ENCODE measurements at regions not wholly inside any gene's neighbourhood (a gene's known extent, or its start where the extent isn't known, plus 50 kb on each side); places are given as distances from the start of the nearest gene placed in this dataset.
"Not testable (repeated sequence)": the region's sequence is repeated elsewhere in the genome, so short reads cannot be mapped to it uniquely, and the experiment has no call there.

GRCh38 chr3:39638301-39638700 is 170.8 kb downstream of the MOBP start:
- Mint-ChIP-seq H3K9me3 (no peaks in the 10 kb centered on the region), H3K4me1 (no peaks in the 10 kb centered on the region), H3K4me3 (no peak overlapping the region), H3K27me3 (no peaks in the 10 kb centered on the region), H3K36me3 (no peaks in the 10 kb centered on the region), H3K27ac (no peak overlapping the region)
- DNase-seq = no peak
- CTCF ChIA-PET = interaction anchor here (1.2 to 1.4 kb wide), 2 partner anchors 11 to 191 kb away, joined by 3 to 4 read pairs; no protein-coding TSS in a partner anchor

- no peak overlapping the region for H3K4me3 Mint-ChIP-seq
- no peak overlapping the region for H3K27ac Mint-ChIP-seq
- CTCF ChIA-PET = interaction anchor here (1.2 kb wide), 1 partner anchor 192 kb away, joined by 3 read pairs; no protein-coding TSS in a partner anchor
- no peak for DNase-seq
- no peaks in the 10 kb centered on the region for H3K9me3 Mint-ChIP-seq
- no peaks in the 10 kb centered on the region for H3K4me1 Mint-ChIP-seq
- no peaks in the 10 kb centered on the region for H3K27me3 Mint-ChIP-seq
- H3K36me3 Mint-ChIP-seq = no peaks in the 10 kb centered on the region
Observed at GRCh38 chr3:39639344-39640236, 169.8 kb upstream of the MYRIP start.

GRCh38 chr3:39641274-39641673 is 168.1 kb upstream of the MYRIP start:
- Mint-ChIP-seq H3K36me3 (no peaks in the 10 kb centered on the region), H3K27me3 (no peaks in the 10 kb centered on the region), H3K27ac (no peak overlapping the region), H3K9me3 (no peaks in the 10 kb centered on the region), H3K4me1 (no peaks in the 10 kb centered on the region), H3K4me3 (no peak overlapping the region)
- DNase-seq = no peak
- CTCF ChIA-PET = interaction anchor here (0.5 kb wide), 1 partner anchor 114 kb away, joined by 3 read pairs; no protein-coding TSS in a partner anchor

- Mint-ChIP-seq H3K27me3 (no peaks in the 10 kb centered on the region), H3K4me3 (no peak overlapping the region), H3K4me1 (no peaks in the 10 kb centered on the region), H3K36me3 (no peaks in the 10 kb centered on the region), H3K27ac (no peak overlapping the region), H3K9me3 (no peaks in the 10 kb centered on the region)
- no peak for DNase-seq
- CTCF ChIA-PET = no interaction called here
Observed at GRCh38 chr3:39644176-39644575, 165.2 kb upstream of the MYRIP start.

GRCh38 chr3:39651256-39651655 is 158.2 kb upstream of the MYRIP start:
- H3K36me3 Mint-ChIP-seq, H3K4me1 Mint-ChIP-seq, DNase-seq, H3K9me3 Mint-ChIP-seq, H3K27ac Mint-ChIP-seq, H3K4me3 Mint-ChIP-seq, CTCF ChIA-PET, H3K27me3 Mint-ChIP-seq: not testable (repeated sequence)

GRCh38 chr3:39651993-39652739 is 157.2 kb upstream of the MYRIP start:
- Mint-ChIP-seq H3K4me1 (no peaks in the 10 kb centered on the region), H3K36me3 (no peaks in the 10 kb centered on the region), H3K4me3 (no peak overlapping the region), H3K9me3 (peaks cover 2% of the 10 kb centered on the region), H3K27me3 (peaks cover 4% of the 10 kb centered on the region), H3K27ac (no peak overlapping the region)
- no peak for DNase-seq
- CTCF ChIA-PET = no interaction called here

GRCh38 chr3:39655718-39656117 is 153.7 kb upstream of the MYRIP start:
- not testable (repeated sequence) for H3K27ac Mint-ChIP-seq

GRCh38 chr3:39657075-39657474 is 152.3 kb upstream of the MYRIP start:
- no peaks in the 10 kb centered on the region for H3K4me1 Mint-ChIP-seq
- no peaks in the 10 kb centered on the region for H3K36me3 Mint-ChIP-seq
- peaks cover 4% of the 10 kb centered on the region for H3K27me3 Mint-ChIP-seq
- CTCF ChIA-PET = no interaction called here
- no peak overlapping the region for H3K4me3 Mint-ChIP-seq
- no peak overlapping the region for H3K27ac Mint-ChIP-seq
- no peak for DNase-seq
- no peaks in the 10 kb centered on the region for H3K9me3 Mint-ChIP-seq

More at GRCh38 chr3:39655718-39656117, 153.7 kb upstream of the MYRIP start:
- H3K4me1 Mint-ChIP-seq, DNase-seq, H3K9me3 Mint-ChIP-seq, CTCF ChIA-PET, H3K27me3 Mint-ChIP-seq, H3K4me3 Mint-ChIP-seq, H3K36me3 Mint-ChIP-seq: not testable (repeated sequence)

GRCh38 chr3:39657775-39658174 is 151.6 kb upstream of the MYRIP start:
- no peaks in the 10 kb centered on the region for H3K4me1 Mint-ChIP-seq
- no peak for DNase-seq
- H3K27ac Mint-ChIP-seq = no peak overlapping the region
- CTCF ChIA-PET = no interaction called here
- H3K4me3 Mint-ChIP-seq = no peak overlapping the region
- H3K27me3 Mint-ChIP-seq = peaks cover 4% of the 10 kb centered on the region
- no peaks in the 10 kb centered on the region for H3K36me3 Mint-ChIP-seq
- no peaks in the 10 kb centered on the region for H3K9me3 Mint-ChIP-seq

- no peaks in the 10 kb centered on the region for H3K36me3 Mint-ChIP-seq
- H3K4me1 Mint-ChIP-seq = no peaks in the 10 kb centered on the region
- no peak overlapping the region for H3K27ac Mint-ChIP-seq
- H3K27me3 Mint-ChIP-seq = no peaks in the 10 kb centered on the region
- no peaks in the 10 kb centered on the region for H3K9me3 Mint-ChIP-seq
- no peak for DNase-seq
- H3K4me3 Mint-ChIP-seq = no peak overlapping the region
- CTCF ChIA-PET = no interaction called here
Observed at GRCh38 chr3:39664931-39665330, 144.5 kb upstream of the MYRIP start.

- no peak overlapping the region for H3K27ac Mint-ChIP-seq
- no peak overlapping the region for H3K4me3 Mint-ChIP-seq
- CTCF ChIA-PET = no interaction called here
- no peaks in the 10 kb centered on the region for H3K27me3 Mint-ChIP-seq
- H3K4me1 Mint-ChIP-seq = no peaks in the 10 kb centered on the region
- DNase-seq = no peak
- no peaks in the 10 kb centered on the region for H3K9me3 Mint-ChIP-seq
- H3K36me3 Mint-ChIP-seq = no peaks in the 10 kb centered on the region
Observed at GRCh38 chr3:39665441-39665840, 144.0 kb upstream of the MYRIP start.

- DNase-seq = no peak
- Mint-ChIP-seq H3K27me3 (no peaks in the 10 kb centered on the region), H3K4me3 (no peak overlapping the region), H3K4me1 (no peaks in the 10 kb centered on the region), H3K27ac (no peak overlapping the region), H3K9me3 (no peaks in the 10 kb centered on the region), H3K36me3 (no peaks in the 10 kb centered on the region)
- CTCF ChIA-PET = no interaction called here
Observed at GRCh38 chr3:39668420-39668819, 141.0 kb upstream of the MYRIP start.

- DNase-seq = no peak
- no peaks in the 10 kb centered on the region for H3K36me3 Mint-ChIP-seq
- CTCF ChIA-PET = no interaction called here
- H3K27ac Mint-ChIP-seq = no peak overlapping the region
- no peaks in the 10 kb centered on the region for H3K27me3 Mint-ChIP-seq
- no peaks in the 10 kb centered on the region for H3K4me1 Mint-ChIP-seq
- no peak overlapping the region for H3K4me3 Mint-ChIP-seq
- no peaks in the 10 kb centered on the region for H3K9me3 Mint-ChIP-seq
Observed at GRCh38 chr3:39671116-39671515, 138.3 kb upstream of the MYRIP start.

- CTCF ChIA-PET = no interaction called here
- H3K27ac Mint-ChIP-seq = no peak overlapping the region
- no peaks in the 10 kb centered on the region for H3K4me1 Mint-ChIP-seq
- DNase-seq = no peak
- H3K27me3 Mint-ChIP-seq = no peaks in the 10 kb centered on the region
- no peaks in the 10 kb centered on the region for H3K9me3 Mint-ChIP-seq
- no peaks in the 10 kb centered on the region for H3K36me3 Mint-ChIP-seq
- H3K4me3 Mint-ChIP-seq = no peak overlapping the region
Observed at GRCh38 chr3:39671600-39671999, 137.8 kb upstream of the MYRIP start.
